Stimulated activated CD4-positive, alpha-beta T cell treated with anti-CD3 and anti-CD28 coated beads, Interleukin-1b, Interleukin-23, amount 100 ng/mL, for 48 hours (primary cell): ENCODE measurements at regions not wholly inside any gene's neighbourhood (a gene's known extent, or its start where the extent isn't known, plus 50 kb on each side); places are given as distances from the start of the nearest gene placed in this dataset.

Experiments
- DNase-seq: peaks from one replicate; pipeline ENCODE4 v3.0.0-alpha.2; 2020

DNA sequence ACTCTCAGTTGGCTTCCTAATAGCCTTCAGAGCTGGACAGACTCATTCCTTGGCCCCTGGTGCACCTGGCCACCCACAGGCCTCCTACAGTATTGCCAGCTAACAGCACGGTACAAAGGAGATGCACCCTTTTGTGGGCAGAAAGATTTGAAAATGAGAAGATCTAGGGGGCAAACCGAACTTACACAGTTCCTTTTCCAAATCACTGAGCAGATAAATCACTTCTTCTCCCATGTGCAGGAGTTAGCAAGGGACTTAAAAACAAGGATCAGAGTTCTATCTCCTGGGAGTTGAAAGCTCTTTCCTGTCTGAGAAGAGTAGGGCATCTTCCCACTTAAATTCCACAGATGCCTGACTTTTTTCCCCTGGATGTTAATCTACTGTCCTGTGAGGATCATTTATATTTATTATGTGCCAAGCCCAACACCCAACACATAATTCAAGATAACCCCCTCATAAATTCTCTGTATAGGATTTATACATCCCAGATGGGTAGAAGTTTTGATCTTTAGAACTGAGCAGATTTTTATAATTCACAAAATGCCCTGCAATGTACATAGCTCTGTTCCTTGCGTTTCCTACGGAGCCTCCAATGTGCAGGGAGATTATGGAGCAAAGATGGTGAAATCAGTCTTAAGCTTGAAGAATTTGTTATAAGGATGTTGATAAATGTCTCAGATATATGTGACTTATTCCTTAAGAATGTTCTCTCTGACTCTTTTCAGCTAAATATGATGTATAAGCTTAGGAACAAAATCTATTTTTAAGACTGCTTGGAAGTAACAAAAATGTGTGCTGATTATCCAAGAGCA, 207.2 kb upstream of the DAPK1 start:
- DNase-seq = no peak

DNA sequence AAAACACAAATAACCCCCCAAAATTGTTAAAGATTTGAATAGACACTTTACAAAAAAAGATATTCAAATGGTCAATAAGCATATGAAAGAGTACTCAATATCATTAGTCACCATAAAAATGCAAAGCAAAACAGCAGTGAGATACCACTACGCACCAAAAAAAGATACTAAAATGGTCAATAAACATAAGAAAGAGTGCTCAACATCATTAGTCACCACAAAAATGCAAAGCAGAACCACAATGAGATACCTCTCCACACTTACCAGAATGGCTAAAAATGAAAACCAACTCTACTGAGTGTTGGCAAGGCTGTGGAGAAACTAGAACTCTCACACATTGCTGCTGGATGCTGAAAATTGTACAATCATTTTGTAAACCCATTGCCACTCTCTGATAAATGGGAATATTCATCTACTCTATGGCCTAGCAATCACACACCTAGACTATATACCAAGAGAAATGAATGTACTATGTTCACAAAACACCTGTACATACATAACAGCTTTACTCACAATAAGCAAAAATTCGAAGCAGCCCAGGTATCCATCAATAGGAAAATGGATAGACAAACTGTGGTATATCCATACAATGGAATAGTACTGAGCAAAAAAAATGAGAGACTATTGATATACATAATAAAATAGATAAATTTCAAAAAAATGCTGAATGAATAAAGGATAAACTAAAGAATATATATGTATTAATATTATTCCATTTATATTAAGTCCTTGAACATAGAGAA, 205.0 kb upstream of the DAPK1 start:
- no peak for DNase-seq

DNA sequence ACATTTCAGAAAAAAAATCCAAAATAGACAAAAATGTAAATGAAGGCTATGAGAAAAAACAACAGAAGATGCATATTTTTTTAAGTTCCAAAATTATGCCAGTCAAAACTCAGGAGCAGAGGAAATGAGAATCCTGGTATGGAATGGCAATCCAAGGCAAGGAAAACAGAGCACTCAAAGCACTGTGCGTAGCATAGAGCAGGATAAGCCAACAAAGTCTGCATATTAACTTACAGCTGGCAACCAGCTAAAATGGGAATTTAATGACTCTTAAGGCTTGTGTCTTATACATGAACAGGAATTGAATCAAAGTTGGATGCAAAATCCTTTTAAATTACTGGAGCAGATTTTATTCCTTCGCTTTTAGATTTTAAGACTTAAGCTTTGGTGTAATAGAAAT, 203.5 kb upstream of the DAPK1 start:
- DNase-seq = no peak

GRCh38 chr9:87300915-87301314, 196.8 kb upstream of the DAPK1 start:
- no peak for DNase-seq

DNA sequence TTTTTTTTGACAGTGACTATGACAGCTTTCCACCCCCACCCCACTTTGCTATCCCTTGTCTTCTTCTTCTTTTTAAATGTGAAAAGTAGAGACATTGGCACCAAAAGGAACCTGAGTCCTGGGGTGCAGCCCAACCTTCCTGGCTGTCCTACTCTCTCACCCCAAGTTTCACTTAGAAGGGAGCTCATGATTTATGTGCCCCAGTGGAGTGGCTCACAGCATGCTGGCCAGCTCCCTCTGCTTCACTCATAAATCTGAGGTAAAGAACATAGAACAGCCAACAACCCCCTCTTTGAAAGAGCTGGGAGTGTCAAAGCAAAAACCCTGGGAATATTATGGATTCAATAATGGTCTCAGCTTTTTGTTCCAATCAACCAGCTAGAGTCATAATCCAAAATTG, 196.3 kb upstream of the DAPK1 start:
- no peak for DNase-seq

- DNase-seq = no peak
These were observed 192.5 kb upstream of the DAPK1 start for GRCh38 chr9:87305151-87305550.

DNA sequence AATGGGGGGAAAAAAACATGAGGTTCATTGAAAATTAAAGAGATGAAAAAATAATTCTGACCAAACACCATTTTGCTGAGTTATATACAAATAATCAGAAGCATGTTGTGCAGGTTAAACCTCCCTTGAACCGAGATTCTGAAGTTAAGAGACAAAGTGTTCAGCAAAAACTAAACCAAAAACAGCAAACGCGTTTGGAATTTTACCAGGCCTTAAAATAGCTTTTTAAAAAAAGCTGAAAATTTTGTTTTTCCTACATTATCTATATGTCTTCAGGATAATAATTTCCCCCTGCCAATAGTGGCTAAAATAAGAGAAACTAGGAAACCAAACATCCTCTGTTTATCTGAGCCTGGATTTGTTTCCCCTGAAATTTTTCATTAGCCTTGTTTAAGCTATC, 191.7 kb upstream of the DAPK1 start:
- DNase-seq = no peak

GRCh38 chr9:87307848-87308247, 189.8 kb upstream of the DAPK1 start:
- DNase-seq = no peak

DNA sequence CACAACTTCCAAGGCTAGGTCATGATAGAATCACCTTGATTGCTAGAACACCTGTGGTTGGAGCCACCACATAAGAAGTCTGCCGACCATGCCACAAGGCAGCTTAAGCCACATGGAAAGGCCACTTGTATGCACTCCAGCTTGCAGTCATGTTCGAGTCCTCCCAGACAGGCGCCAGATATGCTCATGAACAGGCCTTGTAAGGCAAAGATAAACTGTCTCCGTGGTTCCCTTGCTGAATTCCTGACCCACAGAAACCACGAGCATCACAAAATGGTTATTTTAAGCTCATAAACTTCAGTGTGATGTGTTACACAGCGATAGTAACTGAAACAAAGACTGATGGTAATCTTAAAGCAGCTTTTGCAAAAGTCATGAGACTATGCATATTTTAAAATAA, 188.4 kb upstream of the DAPK1 start:
- no peak for DNase-seq

GRCh38 chr9:87310827-87311523, 186.7 kb upstream of the DAPK1 start:
- DNase-seq = no peak

DNA sequence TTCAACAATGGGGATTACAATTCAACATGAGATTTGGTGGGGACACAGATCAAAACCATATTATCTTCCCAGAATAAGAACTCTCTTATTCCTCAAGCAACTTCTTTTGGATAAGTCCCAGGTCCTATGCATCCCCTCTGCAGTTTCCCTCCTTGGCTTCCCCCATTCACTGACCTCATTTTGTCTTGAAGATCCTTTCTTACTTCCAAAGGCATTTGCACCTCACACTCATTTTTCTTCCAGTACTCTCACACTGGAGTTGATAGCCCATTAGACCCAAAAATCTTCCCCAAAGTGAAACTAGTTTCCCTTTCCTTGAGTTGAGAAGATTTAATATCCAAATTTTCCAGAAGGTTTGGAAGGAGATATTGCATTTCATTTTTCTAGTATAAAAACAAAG, 178.0 kb upstream of the DAPK1 start:
- DNase-seq = no peak

GRCh38 chr9:87320146-87320884, 177.4 kb upstream of the DAPK1 start:
- no peak for DNase-seq

GRCh38 chr9:87322840-87323635, 174.6 kb upstream of the DAPK1 start:
- DNase-seq = no peak

DNA sequence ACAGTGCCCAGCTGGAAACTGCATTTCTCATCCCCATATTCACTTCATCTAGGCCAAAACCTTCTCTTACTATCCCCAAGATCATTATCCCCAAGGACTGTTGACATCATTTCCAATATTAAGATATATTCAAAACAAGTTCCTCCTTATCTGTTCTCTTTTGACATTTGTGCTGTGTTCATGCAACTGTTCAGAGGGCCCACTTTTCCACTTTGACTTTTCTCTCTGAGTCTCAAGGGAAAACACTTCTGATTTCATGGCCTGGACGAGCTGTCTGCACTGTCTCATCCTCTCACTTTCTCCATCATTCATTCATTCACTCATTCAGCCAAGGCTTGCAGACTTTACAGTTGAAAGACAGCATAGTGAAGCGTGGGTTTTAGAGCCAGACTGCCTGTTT, 173.7 kb upstream of the DAPK1 start:
- no peak for DNase-seq

DNA sequence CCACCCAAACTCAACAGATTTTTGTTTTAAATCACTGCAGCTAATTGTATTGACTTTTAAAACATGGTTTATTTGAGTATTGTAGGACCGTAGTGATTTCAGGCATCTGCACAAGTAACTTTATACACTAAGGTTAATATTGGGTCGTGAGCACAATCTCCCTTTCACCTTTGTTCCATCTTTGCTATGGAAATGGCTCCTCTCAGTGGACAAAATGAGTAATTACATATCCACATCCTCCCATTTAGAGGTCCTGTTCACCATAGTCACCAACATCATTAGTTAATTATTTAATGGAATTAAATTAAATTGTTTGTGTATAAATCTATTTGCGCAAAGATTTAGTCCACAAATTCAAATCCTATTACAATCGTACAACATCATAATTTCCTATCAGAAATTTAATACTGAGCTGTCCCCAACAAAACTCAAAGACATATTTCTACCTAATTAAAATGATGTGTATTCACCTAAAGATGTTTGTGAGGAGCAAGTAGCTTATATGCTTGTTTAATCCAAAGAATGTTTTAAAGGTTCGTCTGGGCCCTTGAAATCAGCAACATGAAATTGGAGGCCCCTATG, 173.0 kb upstream of the DAPK1 start:
- no peak for DNase-seq

DNA sequence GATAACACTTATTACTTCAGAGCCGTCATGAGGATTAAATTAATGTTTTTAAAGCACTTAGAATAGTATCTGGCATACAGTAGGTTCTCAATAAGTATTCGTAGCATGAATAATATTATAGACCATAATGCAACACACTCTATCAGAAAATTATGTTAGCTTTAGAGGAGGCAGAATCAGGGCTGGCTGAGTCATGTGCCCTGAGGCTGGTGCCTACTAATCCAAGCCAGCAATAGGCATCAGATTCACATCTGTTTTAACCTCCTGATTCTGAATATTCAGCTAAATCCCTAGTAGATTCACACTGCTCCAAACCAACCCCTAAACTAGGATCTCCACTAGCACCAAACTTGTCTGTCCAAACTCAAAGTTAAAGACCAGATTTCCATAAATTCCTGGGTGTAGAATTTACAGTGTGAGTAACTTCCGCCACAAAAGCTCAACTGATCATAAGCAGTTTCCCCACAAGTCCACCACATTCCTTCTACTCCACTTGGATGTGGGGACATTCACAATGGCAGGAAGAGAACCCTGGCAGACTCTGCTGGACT, 170.0 kb upstream of the DAPK1 start:
- DNase-seq = no peak

DNA sequence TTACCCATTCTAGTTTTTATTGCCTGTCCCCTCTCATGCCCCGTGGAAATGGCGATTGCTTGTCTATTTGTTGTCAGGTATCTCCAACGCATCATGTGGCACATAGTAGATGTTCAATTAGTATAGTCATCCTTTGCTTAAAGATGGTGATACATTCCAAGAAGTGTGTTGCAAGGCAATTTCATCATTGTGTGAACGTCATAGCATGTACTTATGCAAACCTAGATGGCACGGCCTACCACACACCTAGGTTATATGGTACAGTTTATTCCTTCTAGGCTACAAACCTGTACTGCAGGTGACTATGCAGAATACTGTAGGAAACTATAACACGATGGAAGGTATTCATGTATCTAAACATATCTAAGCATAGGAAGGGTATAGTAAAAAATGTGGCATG, 163.9 kb upstream of the DAPK1 start:
- DNase-seq = no peak

DNA sequence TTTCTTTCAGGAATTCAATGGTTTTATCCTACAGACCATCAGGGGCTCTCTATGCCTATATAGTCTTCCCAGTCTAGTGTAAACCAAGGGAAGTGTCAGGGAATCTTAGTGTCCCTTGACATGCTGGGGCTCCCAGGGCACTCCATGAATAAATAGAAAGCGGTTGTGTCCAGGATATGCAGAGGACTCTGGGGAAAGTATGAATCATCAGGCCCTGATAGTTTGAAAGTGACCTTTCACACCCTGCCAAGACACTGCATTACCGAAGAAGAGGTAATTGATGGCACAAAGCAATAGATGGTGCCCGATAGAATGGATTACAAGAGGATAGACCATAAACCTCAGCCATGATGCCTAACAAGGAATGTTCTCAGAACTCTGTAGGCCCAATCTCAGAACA, 163.3 kb upstream of the DAPK1 start:
- no peak for DNase-seq

DNA sequence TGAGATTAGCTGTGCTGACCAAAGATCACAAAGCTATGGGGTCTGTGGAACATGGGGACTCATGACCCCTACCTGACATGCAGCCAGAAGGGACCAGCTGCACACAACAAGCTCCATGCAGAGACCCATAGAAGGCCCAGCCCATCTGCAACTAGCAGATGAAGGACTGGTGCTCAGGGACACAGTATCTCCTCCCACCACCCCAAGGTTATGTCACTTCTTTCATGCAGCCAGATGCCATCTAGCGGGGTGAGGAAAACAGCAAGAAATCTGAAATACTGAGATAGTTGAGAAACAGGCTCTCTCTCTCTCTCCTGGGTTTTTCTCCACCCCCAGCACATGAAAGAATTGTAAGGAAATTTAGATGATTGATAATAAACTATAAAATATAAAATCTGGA, 161.3 kb upstream of the DAPK1 start:
- no peak for DNase-seq

DNA sequence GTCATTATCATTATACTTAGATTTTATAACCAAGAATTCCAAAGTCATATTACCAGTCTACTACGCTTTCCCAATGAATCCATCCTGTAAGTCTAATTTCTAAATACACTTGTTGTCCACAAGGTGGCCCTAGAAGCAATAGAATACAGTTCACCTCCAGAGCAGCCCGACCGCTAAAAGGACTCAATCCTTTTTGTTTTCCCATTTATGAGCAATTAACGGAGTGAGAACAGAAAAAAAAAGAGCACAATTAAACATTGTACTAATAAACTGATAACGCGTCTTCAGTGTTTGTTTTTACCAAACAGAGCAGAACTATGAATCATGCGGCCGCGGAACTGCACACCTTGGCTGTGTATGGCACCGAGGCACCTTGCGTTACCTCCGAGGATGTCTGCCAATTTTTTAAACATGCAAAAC, 160.7 kb upstream of the DAPK1 start:
- DNase-seq = peak; percentile 6

DNA sequence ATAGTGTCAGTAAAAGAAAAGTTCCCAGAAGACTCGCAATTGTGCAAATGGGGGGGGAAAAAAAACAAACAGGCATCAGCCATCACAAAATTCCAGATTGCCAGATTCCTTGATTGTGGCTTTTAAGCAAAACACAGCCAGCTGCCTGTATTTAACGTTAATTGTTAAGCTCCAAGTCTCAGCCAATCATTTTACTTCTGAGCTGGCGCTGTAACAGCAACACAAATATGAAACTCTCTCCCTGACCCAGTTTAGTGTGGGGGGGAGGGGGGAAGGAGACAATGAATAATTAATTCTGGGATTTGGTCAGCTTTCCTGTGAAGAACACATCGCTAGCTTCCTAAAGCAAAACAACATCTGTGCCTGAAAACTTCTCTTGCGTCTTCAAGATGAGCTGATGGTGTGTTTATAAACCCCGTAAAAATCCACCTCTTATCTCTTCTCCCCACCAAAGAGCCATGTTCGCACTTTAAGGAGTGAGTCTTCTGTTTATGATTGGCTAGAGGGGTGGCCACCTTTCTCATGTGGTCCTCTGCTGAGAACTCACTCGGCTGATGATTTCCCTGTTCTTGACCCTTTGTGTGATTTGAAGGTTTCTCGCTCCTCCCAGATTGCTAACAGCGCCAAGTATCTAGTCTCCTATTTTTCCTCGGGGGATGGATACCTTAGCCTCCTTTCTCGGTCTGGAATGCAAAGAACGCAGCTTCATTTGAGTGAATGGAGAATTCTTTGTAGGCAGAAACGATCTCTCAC, 160.2 kb upstream of the DAPK1 start:
- no peak for DNase-seq
